Occipital lobe (tissue), 1 donor: ENCODE measurements at regions not wholly inside any gene's neighbourhood (a gene's known extent, or its start where the extent isn't known, plus 50 kb on each side); places are given as distances from the start of the nearest gene placed in this dataset.

ENCODE experiments used
- DNase-seq: peaks from one replicate; lab custom pipeline; 2025; lab: John Stamatoyannopoulos, UW

DNA sequence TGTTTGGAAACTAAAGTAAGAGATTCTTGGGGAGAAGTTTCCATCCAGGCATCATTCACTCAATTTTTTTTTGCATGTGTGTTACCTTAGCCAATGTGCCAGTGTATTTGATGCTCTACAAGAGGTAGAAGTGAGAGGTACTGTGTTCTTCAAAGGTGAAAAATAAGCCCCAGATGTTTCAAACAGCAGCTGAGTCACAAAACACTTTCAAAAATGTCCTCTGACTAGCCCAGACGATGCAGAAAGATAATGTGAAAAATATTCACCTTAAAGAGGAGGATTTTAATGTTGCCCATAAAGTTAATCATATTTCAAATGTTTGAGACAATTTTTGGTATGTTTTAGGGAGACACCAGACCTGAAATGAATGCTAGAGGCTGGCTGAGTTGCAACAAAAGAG is 107.7 kb upstream of the RASGRP1 start:
- no peak for DNase-seq

GRCh38 chr15:38672814-38673670 is 108.4 kb upstream of the RASGRP1 start:
- DNase-seq = no peak

DNA sequence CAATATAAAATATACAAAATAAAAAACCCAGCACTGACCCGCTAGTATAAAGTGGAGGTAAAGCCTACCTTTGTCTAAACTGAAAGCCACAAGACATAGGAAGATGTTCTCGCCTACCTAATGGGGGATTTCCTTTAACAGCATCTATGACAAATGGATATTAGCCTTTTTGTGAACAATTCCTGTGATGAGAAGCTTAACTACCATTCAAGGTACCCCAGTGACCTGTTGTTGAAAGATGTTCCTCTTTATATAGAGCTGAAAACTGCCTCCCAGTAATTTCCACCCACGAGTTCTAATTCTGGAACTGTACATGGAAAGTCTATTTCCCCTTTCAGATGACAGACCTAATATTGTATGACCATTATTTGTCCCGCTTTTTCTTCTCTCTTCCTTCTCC is 109.8 kb upstream of the RASGRP1 start:
- no peak for DNase-seq

- no peak for DNase-seq
Observed at GRCh38 chr15:38678281-38678680, 113.7 kb upstream of the RASGRP1 start.

GRCh38 chr15:38680775-38681174 is 116.2 kb upstream of the RASGRP1 start:
- no peak for DNase-seq

- no peak for DNase-seq
Observed at GRCh38 chr15:38682363-38682762, 117.7 kb upstream of the RASGRP1 start.

- no peak for DNase-seq
Observed at GRCh38 chr15:38682861-38683260, 118.2 kb upstream of the RASGRP1 start.

DNA sequence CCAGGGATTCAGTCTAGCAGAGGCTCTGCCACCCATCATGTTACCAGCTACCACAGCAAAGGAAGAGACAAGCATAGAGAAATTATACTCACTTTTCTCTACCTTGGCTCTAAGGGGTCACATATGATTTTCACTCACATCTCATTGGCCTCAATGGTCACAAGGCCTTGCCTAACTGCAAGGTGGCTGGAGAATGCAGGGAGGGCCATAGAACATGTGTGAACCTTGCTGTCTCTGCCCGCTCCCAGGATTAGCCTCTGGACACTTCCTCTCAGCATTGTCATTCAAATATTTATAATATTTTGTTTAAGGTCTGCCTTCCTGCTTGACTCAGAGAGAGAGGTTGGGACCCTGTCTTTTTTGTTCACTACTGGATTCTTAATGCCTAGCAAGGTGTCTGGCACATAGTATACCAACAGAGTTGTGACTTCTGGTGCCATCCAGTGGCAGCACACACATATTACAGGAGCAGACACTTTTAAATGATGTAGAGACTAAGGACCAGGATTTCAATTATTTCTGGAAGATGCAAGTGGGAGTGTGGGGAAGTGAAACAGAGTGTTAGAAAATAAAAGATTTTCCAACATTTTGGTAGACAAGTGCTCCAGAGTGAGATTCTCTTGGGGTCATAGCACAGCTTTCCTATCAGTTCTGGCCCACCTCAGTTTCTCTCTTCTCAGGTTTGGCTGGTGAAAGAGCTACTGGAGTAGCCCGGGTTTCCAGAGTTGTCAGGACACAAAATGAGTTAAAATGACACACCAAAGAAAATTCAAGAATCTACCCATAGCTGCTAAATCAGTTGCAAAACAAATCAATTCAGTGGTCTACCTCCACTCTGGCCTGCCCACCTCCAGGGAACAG is 119.0 kb upstream of the RASGRP1 start:
- DNase-seq = peak; percentile 7

DNA sequence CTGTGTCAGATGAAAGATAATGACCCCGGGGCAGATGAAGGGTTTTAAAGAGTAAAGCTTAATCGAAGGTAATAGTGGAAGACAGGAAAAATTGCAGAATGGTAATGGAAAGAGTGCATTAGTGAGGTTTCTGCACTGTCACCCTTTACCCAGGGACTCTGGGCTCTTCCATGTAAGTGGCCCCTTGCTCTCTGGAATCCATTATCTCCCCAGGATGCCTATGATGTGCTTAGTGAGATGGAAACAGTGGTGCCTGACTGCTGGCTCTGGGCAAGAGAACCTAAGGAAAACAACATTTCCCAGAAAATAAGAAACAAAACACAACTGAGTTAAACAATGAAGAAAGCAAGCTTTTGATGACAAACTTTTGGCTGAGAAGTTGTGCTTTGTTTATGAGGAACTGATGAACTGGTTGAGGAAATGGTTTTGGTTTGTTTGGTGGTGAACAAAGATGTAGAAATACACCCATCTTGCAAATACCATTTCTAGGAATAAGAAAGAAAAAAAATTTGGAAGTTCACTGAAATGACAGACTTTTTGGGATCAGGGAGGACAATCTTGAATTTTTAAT is 119.9 kb upstream of the RASGRP1 start:
- DNase-seq = no peak

DNA sequence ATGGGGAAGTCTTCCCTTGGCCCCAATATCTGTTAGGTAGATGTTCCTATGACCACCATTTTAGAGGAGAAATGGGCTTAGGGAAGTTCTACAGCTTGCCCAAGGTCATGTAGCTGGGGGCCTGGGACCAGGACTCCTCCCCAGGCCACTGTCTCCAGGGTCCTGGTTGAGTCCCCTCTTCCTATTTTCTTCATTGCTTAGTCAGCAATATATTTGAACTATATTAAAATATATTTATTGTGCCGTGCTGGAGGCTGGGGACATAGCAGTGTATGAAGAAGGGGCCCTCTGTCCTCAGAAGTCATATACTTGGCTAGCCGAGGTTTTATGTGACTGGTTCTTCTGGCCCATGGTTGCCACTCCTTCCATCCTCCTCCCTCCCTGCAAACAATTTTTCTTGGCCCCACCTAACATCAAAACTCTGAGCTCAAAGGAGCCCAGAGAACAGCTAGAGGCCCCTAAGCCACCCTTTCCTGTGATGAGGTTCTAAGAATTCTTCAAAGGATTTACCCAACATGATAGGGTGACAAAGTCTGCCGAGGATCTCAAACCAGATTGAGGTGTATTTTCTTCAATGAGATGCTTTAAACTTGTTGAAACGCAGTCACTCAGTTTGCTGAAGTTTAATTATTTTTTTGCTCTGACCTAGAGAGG is 121.2 kb upstream of the RASGRP1 start:
- DNase-seq = no peak

DNA sequence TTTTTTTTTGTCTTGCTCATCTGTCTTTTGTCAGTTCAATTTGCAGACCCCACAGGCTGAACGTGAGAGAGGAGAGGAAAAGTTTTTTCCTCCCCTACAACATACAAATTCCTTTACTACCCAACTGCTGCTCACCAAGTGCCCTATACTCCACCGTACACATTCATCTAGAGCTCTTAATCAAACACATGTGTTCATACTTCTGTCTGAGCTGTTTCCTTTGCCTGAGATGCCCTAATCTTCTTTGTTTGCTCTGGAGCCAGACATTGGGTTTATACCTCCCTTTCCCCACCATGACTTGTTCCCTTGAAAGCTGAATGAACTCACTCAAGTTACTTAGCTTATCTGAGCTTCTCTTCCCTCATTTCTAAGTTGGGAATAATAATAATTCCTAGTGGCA is 122.7 kb upstream of the RASGRP1 start:
- no peak for DNase-seq

GRCh38 chr15:38687775-38688495 is 123.3 kb upstream of the RASGRP1 start:
- no peak for DNase-seq

DNA sequence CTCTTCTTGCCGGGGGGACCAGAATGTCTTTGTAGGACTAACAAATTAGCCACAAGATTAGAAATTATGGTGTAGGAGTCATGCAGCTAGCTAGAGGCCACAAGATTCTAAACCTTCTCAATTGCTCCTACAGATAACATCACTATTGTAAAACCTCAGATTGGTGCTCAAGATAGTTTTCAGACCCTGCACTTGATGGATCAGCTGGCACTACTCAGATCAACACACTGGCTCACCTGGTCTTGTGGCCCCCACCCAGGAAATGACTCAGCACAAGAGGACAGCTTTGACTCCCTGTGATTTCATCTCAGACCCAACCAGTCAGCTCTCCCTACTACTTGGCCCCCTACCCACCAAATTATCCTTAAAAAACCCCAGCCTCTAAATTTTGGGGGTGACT is 124.1 kb upstream of the RASGRP1 start:
- DNase-seq = no peak

- no peak for DNase-seq
Observed at GRCh38 chr15:38689522-38689921, 124.9 kb upstream of the RASGRP1 start.

- DNase-seq = no peak
Observed at GRCh38 chr15:38690216-38690615, 125.6 kb upstream of the RASGRP1 start.

GRCh38 chr15:38690719-38691332 is 126.2 kb upstream of the RASGRP1 start:
- DNase-seq = peak; percentile 50

- no peak for DNase-seq
Observed at GRCh38 chr15:38691377-38691776, 126.8 kb upstream of the RASGRP1 start.

GRCh38 chr15:38691965-38692788 is 127.6 kb upstream of the RASGRP1 start:
- no peak for DNase-seq

DNA sequence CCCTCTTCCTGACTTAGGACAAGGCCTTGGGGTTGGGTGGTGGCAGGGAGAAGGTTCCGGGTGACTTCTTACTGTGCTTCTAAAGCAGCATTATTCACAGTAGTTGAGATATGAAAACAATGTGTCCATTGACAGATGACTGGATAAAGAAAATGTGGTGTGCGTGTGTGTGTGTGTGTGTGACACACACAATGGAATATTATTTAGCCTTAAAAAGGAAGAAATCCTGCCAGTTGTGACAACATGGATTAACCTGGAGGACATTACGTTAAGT is 128.1 kb upstream of the RASGRP1 start:
- DNase-seq = no peak
